Muscle layer of colon (tissue), 2 donors: ENCODE measurements at regions not wholly inside any gene's neighbourhood (a gene's known extent, or its start where the extent isn't known, plus 50 kb on each side); places are given as distances from the start of the nearest gene placed in this dataset.

ENCODE experiments used
- H3K27ac ChIP-seq: one replicate; pipeline ENCODE4 v1.7.0; 2013; ENCODE audit warnings: low read depth, mild to moderate bottlenecking, low read length, moderate library complexity
- H3K27me3 ChIP-seq, 2 donors: one replicate each; pipeline ENCODE4 v1.7.0; 2013; ENCODE audit warnings: low read length in 2 of 2, mild to moderate bottlenecking in 2 of 2; ENCODE audit not compliant: insufficient read depth in 2 of 2, control insufficient read depth in 1 of 2
- H3K36me3 ChIP-seq: one replicate; pipeline ENCODE4 v1.7.0; 2013; ENCODE audit warnings: mild to moderate bottlenecking, low read length; ENCODE audit not compliant: insufficient read depth
- H3K4me1 ChIP-seq: one replicate; pipeline ENCODE4 v1.7.0; 2013; ENCODE audit warnings: mild to moderate bottlenecking, low read length; ENCODE audit not compliant: insufficient read depth
- H3K4me3 ChIP-seq, 2 donors: one replicate each; pipeline ENCODE4 v1.7.0; 2013; ENCODE audit warnings: low read length in 2 of 2, low read depth in 1 of 2, mild to moderate bottlenecking in 1 of 2, moderate library complexity in 1 of 2
- H3K9ac ChIP-seq: one replicate; pipeline ENCODE4 v1.7.0; 2013; ENCODE audit warnings: low read length
- H3K9me3 ChIP-seq: one replicate; pipeline ENCODE4 v1.7.0; 2013; ENCODE audit warnings: mild to moderate bottlenecking, low read length
- donor health status: abdominal sarcoma.
- donor health status: Adenocarcinoma of cecum.

DNA sequence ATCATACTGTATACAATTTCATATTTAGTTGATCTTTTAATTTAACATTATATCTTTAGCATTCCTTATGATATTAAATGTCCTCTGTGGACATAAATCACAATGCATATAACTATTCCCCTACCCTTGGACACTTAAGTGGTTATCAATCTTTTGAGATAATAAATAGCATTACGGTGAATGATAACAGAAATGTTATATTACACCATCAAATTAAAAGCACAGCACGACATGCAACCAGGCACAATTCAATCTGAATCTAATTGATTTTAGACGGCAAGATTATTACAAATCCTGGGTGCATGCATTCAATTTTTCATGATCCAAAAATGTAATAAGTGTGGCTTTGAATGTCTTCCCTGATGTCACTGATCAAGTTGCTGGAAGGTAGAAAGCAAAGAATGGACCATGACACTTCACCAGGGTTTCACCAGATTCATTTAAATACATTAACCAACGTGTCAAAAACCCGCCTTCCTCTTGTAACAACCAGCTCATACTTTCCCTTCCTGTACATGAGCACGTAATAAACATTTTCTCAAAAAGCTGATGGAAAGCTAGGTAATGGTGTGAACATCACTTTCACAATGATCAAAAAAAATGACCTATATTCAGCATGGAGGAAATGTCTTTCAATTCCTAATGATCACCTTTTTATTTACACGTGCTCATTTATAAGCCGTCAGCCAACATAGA, 513.7 kb upstream of the ID2 start:
- no peaks in the 10 kb centered on the region for H3K9me3 ChIP-seq
- no peak overlapping the region for H3K27ac ChIP-seq
- H3K9ac ChIP-seq, result no peak overlapping the region
- no peaks in the 10 kb centered on the region for H3K36me3 ChIP-seq
- no peaks in the 10 kb centered on the region for H3K27me3 ChIP-seq
- H3K4me3 ChIP-seq, result no peak overlapping the region
- H3K4me1 ChIP-seq, result peaks cover under 1% of the 10 kb centered on the region

DNA sequence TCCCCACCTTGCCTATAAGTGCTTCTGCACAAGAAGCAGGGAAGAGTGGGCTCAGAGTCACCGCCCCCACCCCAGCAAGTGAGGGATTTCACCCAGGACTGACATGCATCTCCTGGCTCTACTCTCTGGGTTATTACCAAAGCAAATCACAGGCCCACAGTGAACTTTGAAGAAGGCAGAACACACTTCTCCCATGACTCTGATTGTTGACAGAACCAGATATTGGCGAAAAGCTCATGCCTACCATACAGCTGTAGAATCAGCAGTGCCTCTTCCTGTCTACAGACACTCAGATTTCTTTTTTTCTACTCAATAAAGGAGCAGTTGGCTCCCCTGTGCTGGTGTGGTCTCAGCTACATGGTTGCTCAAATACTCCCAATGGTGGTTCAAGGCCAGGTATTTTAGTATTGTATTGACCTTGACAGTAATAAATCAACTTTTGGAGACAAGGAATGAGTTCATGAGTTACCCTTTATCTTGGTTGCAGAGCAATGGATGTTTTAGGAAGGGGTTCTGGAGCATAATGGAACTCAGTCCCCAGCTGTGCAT, 512.9 kb upstream of the ID2 start:
- Histone ChIP-seq H3K4me1 (no peaks in the 10 kb centered on the region), H3K4me3 (no peak overlapping the region), H3K27ac (no peak overlapping the region), H3K36me3 (no peaks in the 10 kb centered on the region), H3K27me3 (no peaks in the 10 kb centered on the region), H3K9me3 (no peaks in the 10 kb centered on the region), H3K9ac (no peak overlapping the region)

DNA sequence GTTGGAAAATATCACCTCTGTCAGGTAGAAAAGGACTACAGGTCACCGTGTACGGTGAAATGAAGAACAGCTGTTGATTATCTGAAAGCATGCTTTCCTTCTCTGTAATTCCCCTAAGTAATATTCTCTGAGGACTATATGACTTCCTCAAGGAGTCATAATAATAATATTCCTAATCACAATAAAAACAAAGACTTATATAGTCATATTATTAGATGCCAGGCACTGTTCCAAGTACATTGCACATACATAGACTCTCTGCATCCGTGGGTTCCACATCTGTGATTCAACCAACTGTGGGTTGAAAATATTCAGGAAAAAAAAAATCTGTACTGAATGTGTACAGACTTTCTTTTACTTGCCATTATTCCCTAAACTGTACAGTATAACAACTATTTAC, 512.4 kb upstream of the ID2 start:
- Histone ChIP-seq H3K4me3 (no peak overlapping the region), H3K9me3 (no peaks in the 10 kb centered on the region), H3K9ac (no peak overlapping the region), H3K4me1 (no peaks in the 10 kb centered on the region), H3K27me3 (no peaks in the 10 kb centered on the region), H3K27ac (no peak overlapping the region), H3K36me3 (no peaks in the 10 kb centered on the region)

DNA sequence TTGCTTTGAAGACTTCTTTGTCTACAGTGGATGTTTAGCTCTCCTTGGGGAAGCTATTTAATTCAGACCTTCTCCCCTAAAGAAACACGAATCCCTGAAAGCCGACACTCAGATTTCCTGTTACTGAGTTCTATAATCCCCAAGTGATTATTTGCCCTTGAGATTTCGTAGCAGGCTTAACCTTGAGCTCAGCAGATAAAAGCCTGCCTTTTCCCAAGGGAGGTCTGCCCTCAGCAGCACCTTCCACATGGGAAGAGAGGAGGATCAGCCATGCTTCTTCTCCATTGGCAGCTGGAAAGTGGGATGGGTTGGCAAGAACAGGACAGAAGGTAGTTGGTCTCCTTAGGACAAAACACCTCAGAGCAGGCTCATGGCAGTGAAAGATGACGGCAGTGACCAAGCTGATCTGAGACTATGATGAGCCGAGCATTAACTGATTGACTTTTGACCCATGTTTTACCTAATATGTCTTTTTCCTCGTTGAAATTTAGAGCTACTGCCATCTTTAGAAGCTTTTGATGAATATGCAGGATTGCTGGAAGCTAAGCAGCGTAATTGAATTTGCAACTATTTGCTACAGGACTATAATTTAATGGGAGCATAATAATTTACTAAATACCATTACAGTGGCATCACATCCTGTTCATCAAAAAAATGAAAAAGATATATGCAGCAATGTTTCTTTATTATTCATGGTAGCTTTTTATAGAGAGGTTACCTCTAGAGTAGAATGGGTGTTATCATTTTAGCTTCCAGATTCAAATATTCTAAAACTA, 511.1 kb upstream of the ID2 start:
- no peaks in the 10 kb centered on the region for H3K27me3 ChIP-seq
- H3K9ac ChIP-seq, result no peak overlapping the region
- H3K27ac ChIP-seq, result no peak overlapping the region
- no peaks in the 10 kb centered on the region for H3K36me3 ChIP-seq
- no peak overlapping the region for H3K4me3 ChIP-seq
- no peaks in the 10 kb centered on the region for H3K9me3 ChIP-seq
- peaks cover 10% of the 10 kb centered on the region for H3K4me1 ChIP-seq

DNA sequence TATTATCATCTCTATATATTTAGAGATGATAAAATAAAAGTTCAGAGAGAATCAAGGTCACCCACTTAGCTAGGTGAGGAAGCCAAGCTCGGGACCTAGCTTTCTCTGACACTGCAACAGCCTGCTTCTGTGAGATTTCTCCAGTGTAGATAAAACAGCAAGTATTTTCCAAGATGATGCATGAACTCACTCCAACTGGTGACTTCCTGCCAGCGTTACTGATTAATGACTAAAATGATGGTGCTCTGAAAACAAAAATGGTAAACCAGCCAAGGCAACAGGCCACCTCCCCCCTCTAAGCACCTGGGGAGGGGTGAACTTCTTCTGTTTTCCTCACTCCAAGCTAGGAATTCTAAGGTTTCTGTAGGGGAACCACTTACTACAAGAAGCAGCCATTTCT, 510.2 kb upstream of the ID2 start:
- Histone ChIP-seq H3K27ac (no peak overlapping the region), H3K4me1 (peaks cover 10% of the 10 kb centered on the region)

DNA sequence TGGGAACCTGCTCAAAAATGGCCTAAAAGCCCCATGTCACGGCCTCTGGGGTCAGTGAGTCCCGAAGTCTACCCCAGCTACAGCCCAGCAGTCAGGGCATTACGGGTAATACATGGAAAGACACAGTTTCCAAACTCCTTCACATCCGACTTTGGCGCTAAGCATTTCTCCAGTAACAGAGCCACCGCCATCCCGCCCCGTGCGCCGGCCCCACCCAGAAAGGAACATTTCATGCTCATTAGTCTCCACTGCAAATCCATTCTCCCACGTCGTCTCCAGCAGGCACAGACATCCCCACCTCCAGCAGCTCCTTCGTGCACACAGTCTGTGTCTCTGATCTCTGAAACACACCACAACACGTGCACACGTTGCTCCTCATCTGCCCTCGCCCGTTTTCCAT, 509.2 kb upstream of the ID2 start:
- Histone ChIP-seq H3K4me3 (no peak overlapping the region), H3K4me1 (peaks cover 10% of the 10 kb centered on the region), H3K27ac (no peak overlapping the region), H3K27me3 (no peaks in the 10 kb centered on the region), H3K9me3 (no peaks in the 10 kb centered on the region), H3K9ac (no peak overlapping the region), H3K36me3 (no peaks in the 10 kb centered on the region)

More for the DNA sequence above, 510.2 kb upstream of the ID2 start:
- Histone ChIP-seq H3K9ac (no peak overlapping the region), H3K9me3 (no peaks in the 10 kb centered on the region), H3K36me3 (no peaks in the 10 kb centered on the region), H3K4me3 (no peak overlapping the region), H3K27me3 (no peaks in the 10 kb centered on the region)

DNA sequence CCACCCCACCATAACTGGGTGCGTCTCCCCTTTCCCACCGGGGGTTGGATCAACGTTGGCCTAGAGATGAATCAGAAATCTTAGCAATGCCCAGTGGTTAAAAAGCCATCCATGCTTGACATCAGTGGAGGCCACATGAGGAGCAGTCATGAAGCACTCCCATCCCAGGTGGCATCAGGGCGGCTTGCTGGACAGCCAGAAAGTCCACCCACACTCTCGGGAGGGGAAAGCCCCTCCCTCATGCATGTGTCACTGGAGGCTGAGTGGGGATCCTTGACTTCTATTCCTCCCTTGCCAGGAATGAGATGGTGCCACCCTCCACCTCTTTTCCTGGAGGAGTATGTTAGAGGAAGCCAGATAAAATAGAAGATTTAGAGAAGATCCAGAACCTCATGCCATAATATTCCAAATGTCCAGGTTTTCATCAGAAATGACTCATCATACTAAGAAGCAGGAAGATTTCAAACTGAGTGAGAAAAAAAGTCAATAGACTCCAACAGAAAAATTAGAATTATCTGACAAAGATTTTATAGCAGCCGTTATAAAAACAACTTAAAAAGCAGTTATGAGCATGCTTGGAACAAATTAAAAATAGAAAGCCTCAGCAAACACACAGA, 507.1 kb upstream of the ID2 start:
- Histone ChIP-seq H3K4me1 (peaks cover 10% of the 10 kb centered on the region), H3K36me3 (no peaks in the 10 kb centered on the region), H3K27me3 (no peaks in the 10 kb centered on the region), H3K4me3 (no peak overlapping the region), H3K27ac (no peak overlapping the region), H3K9ac (no peak overlapping the region), H3K9me3 (no peaks in the 10 kb centered on the region)

DNA sequence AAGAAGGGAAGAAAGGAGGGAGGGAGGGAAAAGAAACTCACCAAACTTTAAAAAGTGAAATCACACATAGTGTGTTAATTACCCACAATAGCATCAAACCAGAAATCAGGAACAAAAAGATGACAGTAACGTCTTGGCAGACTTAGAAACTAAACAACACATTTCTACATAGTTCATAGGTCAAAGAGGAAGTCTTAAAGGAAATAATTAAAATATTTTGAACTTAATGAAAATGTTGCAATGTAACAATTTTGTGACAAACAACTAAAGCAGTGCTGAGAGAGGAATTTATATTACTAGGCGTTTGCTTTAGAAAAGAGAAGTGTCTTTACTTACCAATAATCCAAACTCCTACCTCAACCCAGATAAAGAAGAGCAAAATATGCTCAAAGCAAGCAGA, 505.0 kb upstream of the ID2 start:
- peaks cover 10% of the 10 kb centered on the region for H3K4me1 ChIP-seq
- no peaks in the 10 kb centered on the region for H3K36me3 ChIP-seq
- H3K4me3 ChIP-seq, result no peak overlapping the region
- no peaks in the 10 kb centered on the region for H3K27me3 ChIP-seq
- H3K27ac ChIP-seq, result no peak overlapping the region
- no peak overlapping the region for H3K9ac ChIP-seq
- H3K9me3 ChIP-seq, result no peaks in the 10 kb centered on the region

DNA sequence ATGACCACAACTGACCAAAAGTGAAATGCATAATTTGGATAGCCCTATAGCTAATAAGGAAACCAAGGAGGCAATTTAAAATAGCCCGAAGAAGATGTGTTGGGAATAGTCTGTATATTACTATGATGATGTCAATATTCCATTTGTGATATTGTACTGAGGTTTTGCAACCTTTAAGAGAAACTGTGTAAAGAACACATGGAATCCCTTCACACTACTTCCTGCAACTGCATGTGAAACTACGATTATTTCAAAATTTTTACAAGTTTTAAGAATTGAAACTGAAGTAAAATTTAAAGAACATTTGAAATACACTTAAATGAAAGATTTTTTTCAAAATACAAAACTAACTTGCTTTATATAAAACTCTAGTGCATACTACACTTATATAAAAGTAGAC, 504.3 kb upstream of the ID2 start:
- H3K4me3 ChIP-seq, result no peak overlapping the region
- H3K9me3 ChIP-seq, result no peaks in the 10 kb centered on the region
- peaks cover 10% of the 10 kb centered on the region for H3K4me1 ChIP-seq
- no peak overlapping the region for H3K9ac ChIP-seq
- H3K27ac ChIP-seq, result no peak overlapping the region
- H3K27me3 ChIP-seq, result no peaks in the 10 kb centered on the region
- H3K36me3 ChIP-seq, result no peaks in the 10 kb centered on the region

DNA sequence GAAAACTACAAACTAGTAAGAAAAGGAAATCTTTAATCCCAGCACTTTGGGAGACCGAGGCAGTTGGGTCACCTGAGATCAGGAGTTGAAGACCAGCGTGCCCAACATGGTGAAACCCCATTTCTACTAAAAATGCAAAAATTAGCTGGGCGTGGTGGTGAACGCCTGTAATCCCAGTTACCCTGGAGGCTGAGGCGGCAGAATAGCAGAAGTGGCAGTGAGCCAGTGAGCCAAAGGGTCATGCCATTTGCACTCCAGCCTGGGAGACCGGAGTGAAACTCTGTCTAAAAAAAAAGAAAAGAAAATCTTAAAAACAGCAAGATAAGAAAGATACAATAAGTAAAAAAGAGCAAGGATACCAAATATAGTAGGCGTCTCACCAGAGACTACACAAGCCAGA, 502.9 kb upstream of the ID2 start:
- Histone ChIP-seq H3K4me3 (no peak overlapping the region), H3K27ac (no peak overlapping the region), H3K27me3 (no peaks in the 10 kb centered on the region), H3K36me3 (no peaks in the 10 kb centered on the region), H3K9ac (no peak overlapping the region), H3K9me3 (no peaks in the 10 kb centered on the region), H3K4me1 (peaks cover 10% of the 10 kb centered on the region)

DNA sequence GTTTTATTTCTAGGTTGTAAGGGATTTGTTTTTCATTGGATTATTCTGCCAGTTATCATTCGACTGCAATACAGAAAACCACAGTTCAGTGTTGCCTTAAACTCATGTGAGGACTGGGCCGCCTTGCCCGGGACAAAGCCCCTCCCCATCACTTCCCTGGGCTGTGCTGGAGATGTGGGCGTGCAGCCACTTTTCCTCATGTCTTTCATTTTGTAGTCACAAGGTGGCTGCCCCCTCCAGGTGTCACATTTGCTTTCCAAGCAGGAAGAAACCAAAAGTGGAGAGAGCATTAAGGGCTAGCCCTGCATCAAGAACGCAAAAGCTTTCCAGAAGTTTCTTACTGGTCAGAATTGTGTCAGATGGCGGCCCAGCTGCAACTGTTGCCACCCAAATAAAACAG, 492.5 kb upstream of the ID2 start:
- Histone ChIP-seq H3K27me3 (no peaks in the 10 kb centered on the region), H3K36me3 (no peaks in the 10 kb centered on the region), H3K9me3 (no peaks in the 10 kb centered on the region), H3K9ac (no peak overlapping the region), H3K4me1 (no peaks in the 10 kb centered on the region), H3K27ac (no peak overlapping the region), H3K4me3 (no peak overlapping the region)
